GM18909 (cell line): ENCODE measurements at regions not wholly inside any gene's neighbourhood (a gene's known extent, or its start where the extent isn't known, plus 50 kb on each side); places are given as distances from the start of the nearest gene placed in this dataset.
A peak's percentile ranks its signal among the peaks of the same experiment; 100 is the strongest.
"Not testable (repeated sequence)": the region's sequence is repeated elsewhere in the genome, so short reads cannot be mapped to it uniquely, and the experiment has no call there.

Source experiments
- ATAC-seq: cut with Tn5 transposase; IDR thresholded peaks from one replicate; pipeline ENCODE4 v1.9.1; 2021; ENCODE audit warnings: mild to moderate bottlenecking; ENCODE audit not compliant: unreplicated experiment, poor library complexity

DNA sequence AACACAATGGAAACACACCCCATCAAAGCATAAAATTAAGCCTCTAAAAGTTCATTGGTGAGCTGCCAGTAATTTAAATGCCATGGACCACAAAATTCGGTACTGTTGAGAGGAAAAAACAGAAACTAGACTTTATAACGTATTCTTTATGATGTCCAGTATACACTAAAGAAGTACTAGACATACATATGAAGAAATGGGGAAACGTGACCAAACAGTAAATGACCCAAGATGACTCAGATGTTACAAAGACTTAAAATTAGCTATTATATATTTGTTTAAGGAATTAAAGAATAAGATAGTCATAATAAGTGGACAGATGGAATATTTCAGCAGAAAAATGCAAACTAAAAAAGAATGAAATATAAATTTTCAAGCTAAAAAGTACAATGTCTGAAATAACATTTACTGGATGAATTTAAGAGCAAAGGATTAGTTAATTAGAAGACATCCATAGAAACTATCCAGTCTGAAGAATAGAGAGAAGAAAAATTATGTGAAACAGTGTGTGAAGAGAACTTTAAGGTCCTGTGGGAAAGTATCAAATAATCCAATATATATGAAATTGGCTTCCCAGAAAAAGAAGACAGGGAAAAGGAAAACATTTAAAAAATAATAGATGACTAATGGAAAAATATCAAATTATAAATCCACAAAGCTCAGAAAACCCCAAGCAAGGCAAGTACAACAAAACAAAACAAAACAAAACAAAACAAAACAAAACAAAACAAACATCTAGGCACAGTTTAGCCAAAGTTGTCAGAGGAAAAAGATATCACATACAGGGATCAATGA lies 69.4 kb downstream of the SAMD9 start:
- no peak for ATAC-seq

- no peak for ATAC-seq
Measured at GRCh38 chr7:93047514-93048099, 70.2 kb downstream of the SAMD9 start.

- no peak for ATAC-seq
Measured at GRCh38 chr7:93046641-93047040, 71.1 kb downstream of the SAMD9 start.

DNA sequence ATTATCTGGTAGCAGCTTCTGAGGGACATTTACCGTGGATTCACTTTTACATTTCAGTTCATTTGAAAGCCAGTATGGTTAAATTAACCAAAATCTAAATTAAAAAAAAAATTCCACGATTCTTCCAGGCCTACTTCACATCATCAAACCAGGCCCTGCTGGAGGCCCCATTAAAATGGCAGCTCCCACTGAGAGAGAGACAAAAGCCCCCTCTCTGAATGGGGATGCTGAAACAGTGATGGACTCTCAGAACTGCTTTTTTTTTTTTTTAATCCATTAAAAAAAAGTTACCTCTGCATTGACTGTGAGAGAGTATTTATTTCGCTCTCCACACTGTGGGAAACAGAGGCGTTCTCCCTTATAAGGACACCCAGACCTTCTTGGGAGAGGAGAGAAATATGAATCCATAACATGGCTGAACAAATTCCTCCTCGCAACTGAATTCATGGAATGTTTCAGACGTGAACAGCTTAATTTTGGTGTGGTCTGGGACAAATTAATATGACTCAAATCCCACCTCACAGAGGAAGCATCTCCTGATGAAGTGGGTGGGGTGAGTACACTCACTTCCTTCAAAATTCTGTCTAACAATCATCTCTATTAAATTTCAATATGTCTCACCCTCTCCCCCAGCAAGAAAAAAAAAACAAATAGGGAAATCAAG lies 73.5 kb downstream of the SAMD9 start:
- no peak for ATAC-seq

DNA sequence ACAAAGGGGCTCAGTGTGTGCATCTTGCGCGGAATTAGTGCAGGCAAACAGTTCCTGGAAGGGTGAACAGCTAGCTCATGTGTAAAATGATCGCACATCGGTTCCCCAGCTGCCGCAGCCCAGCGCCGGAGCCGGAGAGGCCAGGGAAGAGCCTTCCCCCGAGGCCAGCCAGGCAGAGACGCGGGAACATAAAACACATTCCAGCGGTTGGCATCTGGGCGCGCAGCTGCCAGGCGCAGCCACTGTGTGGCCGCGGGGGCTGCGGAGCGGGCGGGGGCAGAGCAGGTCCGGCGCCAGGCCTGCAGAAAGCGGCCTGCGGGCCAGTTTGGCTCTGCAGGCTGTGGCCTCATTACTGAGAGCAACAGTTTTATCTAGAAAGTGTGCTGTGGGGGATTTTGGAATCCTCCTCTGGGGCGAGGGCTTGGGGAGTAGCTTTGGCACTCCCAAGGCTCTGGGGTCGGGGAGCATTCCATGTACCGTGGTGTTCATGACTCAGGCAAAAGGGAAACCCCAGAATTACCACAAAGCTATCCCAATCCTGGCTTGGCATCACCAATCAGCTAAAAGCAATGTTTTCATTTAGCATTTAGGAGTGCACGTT lies 74.3 kb downstream of the SAMD9 start:
- no peak for ATAC-seq

GRCh38 chr7:93040355-93040754 lies 77.4 kb downstream of the SAMD9 start:
- ATAC-seq: no peak

- ATAC-seq: no peak
Measured at GRCh38 chr7:93039786-93040185, 78.0 kb downstream of the SAMD9 start.

DNA sequence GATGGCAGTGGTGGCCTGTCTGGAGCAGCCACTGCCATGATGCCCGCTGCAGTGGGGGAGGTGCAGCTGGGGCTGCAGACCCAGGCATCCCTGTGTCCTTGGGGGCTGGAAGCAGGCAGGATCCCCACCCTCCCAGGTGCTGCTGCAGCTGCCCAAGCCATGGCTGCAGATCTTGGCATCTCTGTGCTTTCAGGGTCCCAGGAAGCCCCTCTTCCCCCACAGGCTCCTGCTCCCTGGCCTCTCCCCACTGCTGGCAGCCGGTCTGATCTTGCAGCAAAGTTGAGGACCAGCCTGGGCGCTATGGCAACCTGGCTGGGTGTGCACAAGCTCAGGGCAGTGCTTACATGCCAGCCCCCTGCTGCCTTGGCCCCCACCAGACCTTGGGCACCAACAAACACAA lies 78.5 kb downstream of the SAMD9 start:
- ATAC-seq: no peak

DNA sequence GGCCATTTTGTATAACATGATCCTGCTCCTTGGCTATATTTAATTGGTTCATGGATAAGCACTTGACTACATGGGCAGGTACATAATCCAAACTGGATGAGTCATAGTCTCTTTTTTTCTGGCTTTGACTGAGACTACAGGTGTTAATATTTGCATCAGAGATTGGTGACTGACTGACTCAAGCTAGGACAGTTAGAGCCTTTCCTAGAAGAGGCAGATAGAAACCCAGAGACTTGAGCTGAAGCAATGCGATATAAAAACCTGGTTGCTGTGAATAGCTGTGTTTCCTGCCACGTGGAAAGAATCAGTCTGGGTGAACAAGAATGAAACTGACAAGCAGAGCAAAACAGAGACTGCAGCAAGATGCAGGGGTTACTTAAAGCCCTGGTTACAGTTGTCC lies 81.0 kb downstream of the SAMD9 start:
- peak; percentile 96 for ATAC-seq

- ATAC-seq: peak; percentile 19
Measured at GRCh38 chr7:93036149-93036640, 81.6 kb downstream of the SAMD9 start.

- ATAC-seq: no peak
Measured at GRCh38 chr7:93031795-93032194, 86.0 kb downstream of the SAMD9 start.

DNA sequence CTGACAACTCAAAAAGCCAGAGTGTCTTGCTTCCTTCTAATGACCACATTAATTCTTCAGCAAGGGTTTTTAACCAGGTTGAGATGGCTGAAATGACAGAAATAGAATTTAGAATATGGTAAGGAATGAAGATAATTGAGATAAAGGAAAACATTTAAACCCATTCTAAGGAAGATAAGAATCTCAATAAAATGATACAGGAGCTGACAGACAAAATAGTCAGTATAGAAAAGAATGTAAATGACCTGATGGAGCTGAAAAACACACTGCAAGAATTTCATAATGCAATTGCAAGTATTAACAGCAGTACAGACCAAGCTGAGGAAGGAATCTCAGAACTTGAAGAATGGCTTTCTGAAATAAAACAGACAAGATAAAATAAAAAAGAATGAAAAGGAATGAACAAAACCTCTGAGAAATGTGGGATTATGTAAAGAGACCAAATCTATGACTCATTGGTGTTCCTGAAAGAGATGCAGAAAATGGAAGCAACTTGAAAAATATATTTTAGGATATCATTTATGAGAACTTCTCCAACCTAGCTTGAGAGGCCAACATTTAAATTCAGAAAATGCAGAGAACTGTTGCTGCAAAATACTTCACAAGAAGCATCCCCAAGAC lies 87.1 kb downstream of the SAMD9 start:
- ATAC-seq: no peak

DNA sequence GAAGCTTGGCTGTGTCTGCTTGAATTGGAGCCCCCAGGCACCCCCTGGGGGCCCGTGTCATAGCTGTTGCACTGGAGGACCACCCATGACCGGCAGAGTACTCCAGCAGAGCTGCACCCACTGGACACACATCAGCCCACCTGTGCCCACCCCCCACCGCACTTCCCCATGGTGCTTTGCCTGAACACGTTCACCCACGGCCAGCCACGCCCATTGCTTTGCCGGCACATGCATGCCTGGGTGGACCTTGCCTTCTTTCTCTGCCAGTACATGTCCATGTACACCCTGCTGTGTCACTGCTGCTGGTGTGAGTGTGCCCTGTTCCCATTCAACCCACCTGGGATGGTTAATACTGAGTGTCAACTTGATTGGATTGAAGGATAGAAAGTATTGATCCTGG lies 88.7 kb downstream of the SAMD9 start:
- ATAC-seq: no peak

DNA sequence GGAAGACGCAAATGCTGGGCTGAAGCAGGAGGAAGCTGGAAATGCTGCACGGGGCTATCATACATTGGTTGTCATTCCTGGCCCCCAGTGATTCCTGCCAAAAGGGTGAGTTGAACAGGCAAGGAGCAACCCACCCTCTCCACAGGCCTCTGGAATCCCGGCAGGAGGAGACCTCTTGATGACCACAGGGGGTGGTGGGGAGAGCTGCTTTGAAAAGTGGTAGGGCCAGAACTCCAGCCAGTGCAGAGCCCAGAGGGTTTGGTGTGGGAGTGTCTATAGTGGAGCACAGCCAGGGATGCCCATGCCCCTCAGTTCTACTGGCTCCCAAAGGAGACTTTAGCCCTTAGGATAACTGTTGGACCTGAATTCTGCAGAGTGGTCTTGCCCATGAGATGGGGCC lies 89.2 kb downstream of the SAMD9 start:
- no peak for ATAC-seq

DNA sequence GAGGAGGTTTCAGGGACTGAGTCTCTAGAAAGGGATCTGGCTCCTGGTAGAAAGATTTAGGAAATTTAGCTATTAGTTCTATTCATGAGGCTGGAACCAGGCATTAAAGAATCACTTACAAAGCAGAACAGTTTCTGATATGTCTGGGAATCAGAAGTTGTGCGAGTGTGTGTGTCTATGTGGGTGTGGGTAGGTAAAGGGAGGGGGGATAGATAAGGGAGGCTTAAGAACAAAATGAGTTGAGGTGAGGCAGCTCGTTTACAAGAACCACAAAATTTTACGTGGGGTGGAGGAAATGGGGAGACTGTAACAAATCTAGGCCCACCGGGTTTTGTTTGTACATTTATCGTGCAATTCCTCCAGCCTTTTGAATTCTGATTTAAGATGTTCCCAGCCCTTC lies 90.7 kb downstream of the SAMD9 start:
- ATAC-seq: no peak

GRCh38 chr7:93026425-93026824 lies 91.4 kb downstream of the SAMD9 start:
- ATAC-seq: no peak

- ATAC-seq: no peak
Measured at GRCh38 chr7:93025389-93025788, 92.4 kb downstream of the SAMD9 start.

DNA sequence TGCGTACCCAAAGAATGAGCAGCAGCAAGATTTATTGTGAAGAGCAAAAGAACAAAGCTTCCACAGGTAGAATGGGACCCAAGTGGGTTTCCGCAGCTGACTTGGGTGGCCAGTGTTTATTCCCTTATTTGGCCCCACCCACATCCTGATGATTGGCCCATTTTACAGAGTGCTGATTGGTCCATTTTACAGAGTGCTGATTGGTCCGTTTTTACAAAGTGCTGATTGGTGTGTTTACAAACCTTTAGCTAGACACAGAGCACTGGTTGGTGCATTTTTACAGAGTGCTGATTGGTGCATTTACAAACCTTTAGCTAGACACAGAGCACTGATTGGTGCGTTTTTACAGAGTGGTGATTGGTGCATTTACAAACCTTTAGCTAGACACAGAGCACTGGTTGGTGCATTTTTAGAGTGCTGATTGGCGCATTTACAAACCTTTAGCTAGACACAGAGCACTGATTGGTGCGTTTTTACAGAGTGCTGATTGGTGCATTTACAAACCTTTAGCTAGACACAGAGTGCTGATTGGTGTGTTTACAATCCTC lies 94.8 kb downstream of the SAMD9 start:
- ATAC-seq: not testable (repeated sequence)

DNA sequence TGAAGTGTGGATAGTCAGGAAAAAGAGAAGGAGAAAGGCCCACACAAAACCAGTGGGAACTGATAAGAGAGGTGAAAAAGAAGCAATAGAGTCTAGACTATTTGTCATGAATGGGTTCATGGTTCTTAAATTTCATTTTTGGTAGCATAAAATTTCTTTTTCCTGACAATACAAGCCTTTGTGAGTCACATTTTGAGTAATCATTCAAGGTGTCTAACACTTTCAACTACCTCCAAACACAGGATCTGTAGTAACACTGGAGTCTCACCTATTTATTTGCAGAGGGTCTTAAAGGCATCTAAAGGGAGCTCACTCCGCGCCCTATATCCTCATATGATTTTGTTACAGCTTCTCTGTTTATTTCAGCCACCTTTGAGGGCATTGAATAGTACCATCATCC lies 96.0 kb downstream of the SAMD9 start:
- no peak for ATAC-seq

- ATAC-seq: no peak
Measured at GRCh38 chr7:93018716-93019115, 99.1 kb downstream of the SAMD9 start.
